ENCODE measurements at regions not wholly inside any gene's neighbourhood (a gene's known extent, or its start where the extent isn't known, plus 50 kb on each side); places are given as distances from the start of the nearest gene placed in this dataset.

- Histone ChIP-seq H3K4me1 (ENCODE audit: control insufficient read depth in 2 of 2, insufficient read depth in 2 of 2, low read length in 2 of 2) (no peaks in the 10 kb centered on the region), H3K27ac (ENCODE audit: low read depth, low read length) (no peak overlapping the region), H3K36me3 (ENCODE audit: control insufficient read depth in 2 of 3, insufficient read depth in 3 of 3, low read length in 3 of 3) (no peaks in the 10 kb centered on the region), H3K9me3 (ENCODE audit: control insufficient read depth in 2 of 3, low read length in 3 of 3) (no peaks in the 10 kb centered on the region), H3K4me3 (ENCODE audit: low read length) (no peak overlapping the region), H3K27me3 (ENCODE audit: control insufficient read depth in 2 of 2, insufficient read depth in 2 of 2, low read length in 2 of 2) (no peaks in the 10 kb centered on the region)
- ChIA-PET POLR2A (no interaction called here), CTCF (interaction anchor here (0.9 kb wide), 1 partner anchor 79 kb away, joined by 4 read pairs; the partner anchor contains the start of gene FAM50B)
- Mint-ChIP-seq H3K9me3 (no peaks in the 10 kb centered on the region), H3K27ac (no peak overlapping the region), H3K4me3 (no peak overlapping the region), H3K4me1 (peaks cover 0 to 1% (median 0%) of the 10 kb centered on the region in 7 donors), H3K36me3 (no peaks in the 10 kb centered on the region), H3K27me3 (peaks cover 0 to 16% (median 5%) of the 10 kb centered on the region in 5 donors)
- ATAC-seq = no peak
- intact Hi-C loops (cut with micrococcal nuclease) = loop anchor here in 1 of 2 donors (2.0 kb wide), 1 partner anchor 13 kb away; no protein-coding TSS in a partner anchor
- no peak for DNase-seq
Measured at GRCh38 chr6:3928111-3928510, 78.9 kb downstream of the FAM50B start.

DNA sequence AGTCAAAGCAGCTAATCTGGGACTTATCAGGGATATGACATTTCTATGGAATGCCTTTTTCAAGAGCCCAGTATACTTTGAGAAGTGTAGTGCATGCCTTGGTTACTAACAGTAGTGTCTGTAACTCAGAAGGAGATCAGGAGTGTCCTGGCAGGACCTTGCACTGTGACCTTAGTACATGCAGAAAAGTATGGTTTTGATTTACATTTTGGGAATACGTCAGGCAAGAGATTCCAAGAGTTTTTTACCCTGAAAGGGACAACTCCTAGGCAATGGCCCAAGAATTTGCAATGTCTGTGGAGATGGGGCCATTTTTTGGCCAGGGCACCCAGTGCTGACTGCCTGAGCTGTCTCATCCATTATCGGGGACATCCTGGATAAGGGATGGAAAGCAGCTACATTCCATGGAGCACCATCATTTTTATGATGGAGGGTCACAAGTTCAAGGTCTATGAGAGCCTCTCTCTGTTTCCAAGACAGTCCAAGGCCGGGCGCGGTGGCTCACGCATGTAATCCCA, 80.2 kb downstream of the FAM50B start:
- Histone ChIP-seq H3K27me3 (ENCODE audit: control insufficient read depth in 2 of 2, insufficient read depth in 2 of 2, low read length in 2 of 2) (no peaks in the 10 kb centered on the region), H3K36me3 (ENCODE audit: control insufficient read depth in 2 of 3, insufficient read depth in 3 of 3, low read length in 3 of 3) (no peaks in the 10 kb centered on the region), H3K4me1 (ENCODE audit: control insufficient read depth in 2 of 2, insufficient read depth in 2 of 2, low read length in 2 of 2) (no peaks in the 10 kb centered on the region), H3K9me3 (ENCODE audit: control insufficient read depth in 2 of 3, low read length in 3 of 3) (no peaks in the 10 kb centered on the region), H3K27ac (ENCODE audit: low read depth, low read length) (no peak overlapping the region), H3K4me3 (ENCODE audit: low read length) (no peak overlapping the region)
- no peaks in the 10 kb centered on the region for H3K9me3 Mint-ChIP-seq
- ATAC-seq = no peak
- H3K4me1 Mint-ChIP-seq = no peaks in the 10 kb centered on the region
- no peak overlapping the region for H3K27ac Mint-ChIP-seq
- H3K36me3 Mint-ChIP-seq = no peaks in the 10 kb centered on the region
- H3K4me3 Mint-ChIP-seq = no peak overlapping the region
- DNase-seq = no peak
- intact Hi-C loops (cut with micrococcal nuclease) = loop anchor here in 1 of 2 donors (2.0 kb wide), 1 partner anchor 15 kb away; no protein-coding TSS in a partner anchor
- ChIA-PET POLR2A (no interaction called here), CTCF (interaction anchor here (0.6 kb wide), 1 partner anchor 554 kb away, joined by 3 read pairs; no protein-coding TSS in a partner anchor)
- H3K27me3 Mint-ChIP-seq = peaks cover 0 to 13% (median 5%) of the 10 kb centered on the region in 5 donors

DNA sequence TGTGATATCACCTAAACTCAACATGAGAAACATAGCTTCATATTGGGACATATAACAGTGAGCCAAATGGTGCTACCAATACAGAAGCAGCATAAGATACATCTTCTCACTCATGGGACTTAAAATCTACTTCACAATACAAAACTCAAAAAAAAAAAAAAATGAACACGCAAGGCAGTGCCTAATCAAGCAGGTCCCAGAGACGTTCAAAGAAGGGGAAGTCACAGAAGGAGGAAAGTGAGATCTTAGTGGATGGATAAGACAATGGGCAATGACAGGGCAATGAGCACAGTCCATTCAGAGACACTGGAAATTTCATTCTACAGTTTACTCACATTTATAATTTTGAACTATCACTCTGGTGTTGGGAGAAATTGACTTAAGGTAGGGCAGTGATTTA, 88.3 kb downstream of the FAM50B start:
- DNase-seq (no peak), ATAC-seq (no peak)
- H3K27ac Mint-ChIP-seq = no peak overlapping the region
- ChIA-PET POLR2A (no interaction called here), CTCF (no interaction called here)
- H3K4me3 ChIP-seq (ENCODE audit: low read length) = no peak overlapping the region
- H3K9me3 Mint-ChIP-seq = no peaks in the 10 kb centered on the region
- H3K9me3 ChIP-seq (ENCODE audit: control insufficient read depth in 2 of 3, low read length in 3 of 3) = no peaks in the 10 kb centered on the region
- H3K4me3 Mint-ChIP-seq = no peak overlapping the region
- no peaks in the 10 kb centered on the region for H3K36me3 Mint-ChIP-seq
- no peaks in the 10 kb centered on the region for H3K36me3 ChIP-seq (ENCODE audit: control insufficient read depth in 2 of 3, insufficient read depth in 3 of 3, low read length in 3 of 3)
- H3K27me3 Mint-ChIP-seq = peaks cover 20 to 62% (median 34%) of the 10 kb centered on the region in 5 donors
- H3K4me1 Mint-ChIP-seq = no peaks in the 10 kb centered on the region
- no peaks in the 10 kb centered on the region for H3K27me3 ChIP-seq (ENCODE audit: control insufficient read depth in 2 of 2, insufficient read depth in 2 of 2, low read length in 2 of 2)
- H3K27ac ChIP-seq (ENCODE audit: low read depth, low read length) = no peak overlapping the region
- no peaks in the 10 kb centered on the region for H3K4me1 ChIP-seq (ENCODE audit: control insufficient read depth in 2 of 2, insufficient read depth in 2 of 2, low read length in 2 of 2)
- intact Hi-C loops (cut with micrococcal nuclease) = loop anchor here in 1 of 2 donors (10.0 kb wide), 1 partner anchor 663 kb away; no protein-coding TSS in a partner anchor

- Mint-ChIP-seq H3K27ac (no peak overlapping the region), H3K4me3 (no peak overlapping the region), H3K27me3 (peaks cover 21 to 64% (median 34%) of the 10 kb centered on the region in 5 donors)
Measured at GRCh38 chr6:3938715-3939367, 89.7 kb downstream of the FAM50B start.

GRCh38 chr6:3939368-3939958, 90.3 kb downstream of the FAM50B start:
- no peak overlapping the region for H3K4me3 ChIP-seq (ENCODE audit: low read length)
- ChIA-PET POLR2A (no interaction called here), CTCF (interaction anchor here (1.0 kb wide), 1 partner anchor 10 kb away, joined by 3 read pairs; no protein-coding TSS in a partner anchor)
- H3K4me1 Mint-ChIP-seq = peaks cover 0 to 5% (median 0%) of the 10 kb centered on the region in 7 donors
- H3K9me3 Mint-ChIP-seq = no peaks in the 10 kb centered on the region
- H3K27me3 Mint-ChIP-seq = peaks cover 21 to 62% (median 34%) of the 10 kb centered on the region in 5 donors
- intact Hi-C loops (cut with micrococcal nuclease) = loop anchor here in 1 of 2 donors (10.0 kb wide), 1 partner anchor 665 kb away; no protein-coding TSS in a partner anchor
- H3K4me1 ChIP-seq (ENCODE audit: control insufficient read depth in 2 of 2, insufficient read depth in 2 of 2, low read length in 2 of 2) = no peaks in the 10 kb centered on the region
- H3K27ac Mint-ChIP-seq = no peak overlapping the region
- H3K36me3 ChIP-seq (ENCODE audit: control insufficient read depth in 2 of 3, insufficient read depth in 3 of 3, low read length in 3 of 3) = no peaks in the 10 kb centered on the region
- H3K27ac ChIP-seq (ENCODE audit: low read depth, low read length) = no peak overlapping the region
- ATAC-seq (no peak), DNase-seq (no peak)
- no peak overlapping the region for H3K4me3 Mint-ChIP-seq
- no peaks in the 10 kb centered on the region for H3K9me3 ChIP-seq (ENCODE audit: control insufficient read depth in 2 of 3, low read length in 3 of 3)
- H3K36me3 Mint-ChIP-seq = peaks cover 0 to 3% (median 0%) of the 10 kb centered on the region in 5 donors
- peaks cover 0 to 6% of the 10 kb centered on the region in 2 donors for H3K27me3 ChIP-seq (ENCODE audit: control insufficient read depth in 2 of 2, insufficient read depth in 2 of 2, low read length in 2 of 2)

More at GRCh38 chr6:3938715-3939367, 89.7 kb downstream of the FAM50B start:
- POLR2A ChIA-PET = no interaction called here
- no peak for DNase-seq
- H3K27me3 ChIP-seq (ENCODE audit: control insufficient read depth in 2 of 2, insufficient read depth in 2 of 2, low read length in 2 of 2) = peaks cover 0 to 6% of the 10 kb centered on the region in 2 donors
- H3K4me3 ChIP-seq (ENCODE audit: low read length) = no peak overlapping the region
- no peaks in the 10 kb centered on the region for H3K4me1 ChIP-seq (ENCODE audit: control insufficient read depth in 2 of 2, insufficient read depth in 2 of 2, low read length in 2 of 2)
- H3K9me3 ChIP-seq (ENCODE audit: control insufficient read depth in 2 of 3, low read length in 3 of 3) = no peaks in the 10 kb centered on the region
- CTCF ChIA-PET = interaction anchor here (0.9 to 1.0 kb wide), 2 partner anchors 10 to 197 kb away, joined by 3 read pairs; no protein-coding TSS in a partner anchor
- Mint-ChIP-seq H3K36me3 (peaks cover 0 to 3% (median 0%) of the 10 kb centered on the region in 5 donors), H3K9me3 (no peaks in the 10 kb centered on the region), H3K4me1 (peaks cover 0 to 5% (median 0%) of the 10 kb centered on the region in 7 donors)
- intact Hi-C loops (cut with micrococcal nuclease) = loop anchor here in 1 of 2 donors (10.0 kb wide), 1 partner anchor 664 kb away; no protein-coding TSS in a partner anchor
- no peak for ATAC-seq
- no peaks in the 10 kb centered on the region for H3K36me3 ChIP-seq (ENCODE audit: control insufficient read depth in 2 of 3, insufficient read depth in 3 of 3, low read length in 3 of 3)
- no peak overlapping the region for H3K27ac ChIP-seq (ENCODE audit: low read depth, low read length)

DNA sequence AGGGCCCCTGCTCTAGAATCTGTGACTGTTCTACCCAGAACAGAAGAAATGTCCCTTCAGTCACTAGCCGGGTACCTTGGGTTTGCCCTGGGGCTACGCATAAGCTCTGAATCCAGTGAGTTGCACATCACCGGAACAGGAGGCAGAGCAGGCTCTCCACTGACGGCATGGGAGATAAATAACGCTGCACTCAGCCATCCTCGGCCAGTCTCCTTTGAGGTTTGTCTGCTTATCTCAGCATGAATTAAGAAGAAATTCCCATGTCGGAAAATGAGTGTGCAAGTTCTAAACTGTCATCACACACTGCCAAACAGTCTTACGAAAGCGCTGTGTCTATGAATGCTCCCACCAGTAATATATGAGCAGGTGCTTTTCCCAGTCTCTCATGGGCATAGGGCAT, 90.8 kb downstream of the FAM50B start:
- DNase-seq = no peak
- Histone ChIP-seq H3K27ac (ENCODE audit: low read depth, low read length) (no peak overlapping the region), H3K4me3 (ENCODE audit: low read length) (no peak overlapping the region), H3K27me3 (ENCODE audit: control insufficient read depth in 2 of 2, insufficient read depth in 2 of 2, low read length in 2 of 2) (peaks cover 0 to 6% of the 10 kb centered on the region in 2 donors), H3K9me3 (ENCODE audit: control insufficient read depth in 2 of 3, low read length in 3 of 3) (no peaks in the 10 kb centered on the region), H3K36me3 (ENCODE audit: control insufficient read depth in 2 of 3, insufficient read depth in 3 of 3, low read length in 3 of 3) (no peaks in the 10 kb centered on the region), H3K4me1 (ENCODE audit: control insufficient read depth in 2 of 2, insufficient read depth in 2 of 2, low read length in 2 of 2) (no peaks in the 10 kb centered on the region)
- peaks cover 24 to 60% (median 38%) of the 10 kb centered on the region in 5 donors for H3K27me3 Mint-ChIP-seq
- H3K27ac Mint-ChIP-seq = no peak overlapping the region
- ChIA-PET POLR2A (no interaction called here), CTCF (no interaction called here)
- peaks cover 0 to 3% (median 0%) of the 10 kb centered on the region in 5 donors for H3K36me3 Mint-ChIP-seq
- no peaks in the 10 kb centered on the region for H3K9me3 Mint-ChIP-seq
- no peak overlapping the region for H3K4me3 Mint-ChIP-seq
- intact Hi-C loops (cut with micrococcal nuclease) = loop anchor here in 1 of 2 donors (10.0 kb wide), 1 partner anchor 665 kb away; no protein-coding TSS in a partner anchor
- ATAC-seq = no peak
- H3K4me1 Mint-ChIP-seq = peaks cover 0 to 5% (median 0%) of the 10 kb centered on the region in 7 donors

Data from naive thymus-derived CD4-positive, alpha-beta T cell (primary cell).